Uterus (tissue), 3 donors: ENCODE measurements at regions not wholly inside any gene's neighbourhood (a gene's known extent, or its start where the extent isn't known, plus 50 kb on each side); places are given as distances from the start of the nearest gene placed in this dataset.

ENCODE experiments used
- DNase-seq, 2 donors: peaks; one replicate each; pipeline ENCODE4 v3.0.0-alpha.2; 2019 to 2020
- H3K27ac ChIP-seq, 2 donors: fragments of 200-600 bp; sonication (generic); 1 replicate in 1 of 2; 2 replicates in 1 of 2; pipeline ENCODE4 v1.5.1; 2016 to 2018
- H3K27me3 ChIP-seq, 2 donors: fragments of 200-600 bp; sonication (generic); one replicate each; pipeline ENCODE4 v1.5.1; 2018 to 2019; ENCODE audit warnings: control low read depth in 1 of 2
- H3K36me3 ChIP-seq, 2 donors: fragments of 200-600 bp; sonication (generic); one replicate each; pipeline ENCODE4 v1.5.1; 2019; ENCODE audit warnings: control low read depth in 1 of 2
- H3K4me1 ChIP-seq, 2 donors: fragments of 200-600 bp; sonication (generic); one replicate each; pipeline ENCODE4 v1.5.1; 2018 to 2019; ENCODE audit warnings: control low read depth in 1 of 2
- H3K4me3 ChIP-seq, 2 donors: fragments of 200-600 bp; sonication (generic); 1 replicate in 1 of 2; 2 replicates in 1 of 2; pipeline ENCODE4 v1.5.1; 2018 to 2019; ENCODE audit warnings: mild to moderate bottlenecking in 1 of 2
- H3K9me3 ChIP-seq, 2 donors: fragments of 200-600 bp; sonication (generic); one replicate each; pipeline ENCODE4 v1.5.1; 2019; ENCODE audit warnings: control low read depth in 1 of 2
- POLR2A ChIP-seq, 2 donors: fragments of 450-650 bp; IDR thresholded peaks; one replicate each; pipeline ENCODE4 v1.6.1; 2016; ENCODE audit warnings: antibody characterized with exemption in 2 of 2, mild to moderate bottlenecking in 1 of 2, moderate library complexity in 1 of 2
- intact Hi-C: fragments of 100-400 bp; cut with DNase I; formaldehyde crosslinking; loops from one replicate; pipeline ENCODE4 v1.15.1; 2023; ENCODE audit warnings: low total_unique reads
- TF ChIP-seq, protein P1 (sequence below), 4 experiments: fragments of 200-600 bp in 2 of 4; fragments of 450-650 bp in 2 of 4; sonication (generic) in 2 of 4; IDR thresholded peaks; one replicate each; pipeline ENCODE4 v1.5.1; 2016 to 2019; ENCODE audit warnings: antibody characterized with exemption in 4 of 4, mild to moderate bottlenecking in 2 of 4, moderate library complexity in 1 of 4
- donor health status: DM: yes; HTN: yes; CAD: no.

DNA sequence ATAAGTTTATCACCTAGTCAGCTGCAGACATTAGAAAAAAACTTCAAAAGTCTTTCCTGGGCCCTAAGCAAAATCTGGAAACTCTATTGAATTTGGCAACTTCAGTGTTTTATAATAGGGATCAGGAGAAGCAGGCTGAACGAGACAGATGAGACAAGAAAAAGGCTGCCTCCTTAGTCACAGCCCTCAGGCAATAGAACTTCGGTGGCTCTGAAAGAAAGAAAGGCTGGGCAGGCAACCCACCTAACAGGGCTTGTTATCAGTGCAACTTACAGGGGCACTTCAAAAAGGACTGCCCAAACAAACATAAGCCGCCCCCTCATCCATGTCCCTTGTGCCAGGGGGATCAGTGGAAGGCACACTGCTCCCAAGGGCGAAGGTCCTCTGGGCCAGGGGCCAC, 657.9 kb upstream of the HS3ST5 start:
- no peak overlapping the region for H3K27ac ChIP-seq
- no peaks in the 10 kb centered on the region for H3K36me3 ChIP-seq
- intact Hi-C loops: no loop called here
- H3K4me3 ChIP-seq: no peak overlapping the region
- TF ChIP-seq POLR2A (IDR thresholded peaks at IDR 0.05): no peak
- TF ChIP-seq, protein P1, sequence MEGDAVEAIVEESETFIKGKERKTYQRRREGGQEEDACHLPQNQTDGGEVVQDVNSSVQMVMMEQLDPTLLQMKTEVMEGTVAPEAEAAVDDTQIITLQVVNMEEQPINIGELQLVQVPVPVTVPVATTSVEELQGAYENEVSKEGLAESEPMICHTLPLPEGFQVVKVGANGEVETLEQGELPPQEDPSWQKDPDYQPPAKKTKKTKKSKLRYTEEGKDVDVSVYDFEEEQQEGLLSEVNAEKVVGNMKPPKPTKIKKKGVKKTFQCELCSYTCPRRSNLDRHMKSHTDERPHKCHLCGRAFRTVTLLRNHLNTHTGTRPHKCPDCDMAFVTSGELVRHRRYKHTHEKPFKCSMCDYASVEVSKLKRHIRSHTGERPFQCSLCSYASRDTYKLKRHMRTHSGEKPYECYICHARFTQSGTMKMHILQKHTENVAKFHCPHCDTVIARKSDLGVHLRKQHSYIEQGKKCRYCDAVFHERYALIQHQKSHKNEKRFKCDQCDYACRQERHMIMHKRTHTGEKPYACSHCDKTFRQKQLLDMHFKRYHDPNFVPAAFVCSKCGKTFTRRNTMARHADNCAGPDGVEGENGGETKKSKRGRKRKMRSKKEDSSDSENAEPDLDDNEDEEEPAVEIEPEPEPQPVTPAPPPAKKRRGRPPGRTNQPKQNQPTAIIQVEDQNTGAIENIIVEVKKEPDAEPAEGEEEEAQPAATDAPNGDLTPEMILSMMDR (IDR thresholded peaks at IDR 0.05): no peak
- no peaks in the 10 kb centered on the region for H3K27me3 ChIP-seq
- DNase-seq: no peak
- no peaks in the 10 kb centered on the region for H3K4me1 ChIP-seq
- H3K9me3 ChIP-seq: no peaks in the 10 kb centered on the region

GRCh38 chr6:114998492-114998891, 655.7 kb upstream of the HS3ST5 start:
- TF ChIP-seq, protein P1 (IDR thresholded peaks at IDR 0.05): no peak
- no peak for TF ChIP-seq POLR2A (IDR thresholded peaks at IDR 0.05)
- H3K27ac ChIP-seq: no peak overlapping the region
- H3K27me3 ChIP-seq: no peaks in the 10 kb centered on the region
- intact Hi-C loops: no loop called here
- H3K9me3 ChIP-seq: no peaks in the 10 kb centered on the region
- no peaks in the 10 kb centered on the region for H3K36me3 ChIP-seq
- no peak for DNase-seq
- no peaks in the 10 kb centered on the region for H3K4me1 ChIP-seq
- no peak overlapping the region for H3K4me3 ChIP-seq

DNA sequence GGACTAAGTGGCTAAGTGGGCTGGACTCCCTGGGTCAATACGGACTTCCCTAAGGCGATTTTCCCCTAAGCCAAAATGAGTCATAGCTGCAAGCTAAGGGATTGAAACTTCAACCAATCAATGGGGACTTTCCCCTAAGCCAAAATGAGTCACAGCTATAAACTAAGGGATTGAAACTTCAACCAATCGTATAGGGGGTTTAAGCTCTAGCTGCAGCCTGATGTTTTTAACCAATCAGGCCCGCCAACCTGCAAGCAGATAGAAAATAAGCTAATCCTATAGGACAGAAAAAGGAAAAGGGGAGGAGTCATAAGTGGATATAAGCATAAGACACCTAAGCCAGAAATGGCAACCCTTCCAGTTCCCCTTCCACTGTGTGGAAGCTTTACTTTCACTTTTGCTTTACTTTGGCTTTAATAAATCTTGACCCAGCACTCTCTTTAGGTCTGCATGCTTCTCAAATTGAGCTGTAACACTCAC, 655.0 kb upstream of the HS3ST5 start:
- Histone ChIP-seq H3K27me3 (no peaks in the 10 kb centered on the region), H3K4me1 (no peaks in the 10 kb centered on the region), H3K9me3 (no peaks in the 10 kb centered on the region), H3K36me3 (no peaks in the 10 kb centered on the region), H3K27ac (no peak overlapping the region), H3K4me3 (no peak overlapping the region)
- intact Hi-C loops: no loop called here
- no peak for DNase-seq
- TF ChIP-seq, protein P1 (IDR thresholded peaks at IDR 0.05): no peak
- no peak for TF ChIP-seq POLR2A (IDR thresholded peaks at IDR 0.05)

DNA sequence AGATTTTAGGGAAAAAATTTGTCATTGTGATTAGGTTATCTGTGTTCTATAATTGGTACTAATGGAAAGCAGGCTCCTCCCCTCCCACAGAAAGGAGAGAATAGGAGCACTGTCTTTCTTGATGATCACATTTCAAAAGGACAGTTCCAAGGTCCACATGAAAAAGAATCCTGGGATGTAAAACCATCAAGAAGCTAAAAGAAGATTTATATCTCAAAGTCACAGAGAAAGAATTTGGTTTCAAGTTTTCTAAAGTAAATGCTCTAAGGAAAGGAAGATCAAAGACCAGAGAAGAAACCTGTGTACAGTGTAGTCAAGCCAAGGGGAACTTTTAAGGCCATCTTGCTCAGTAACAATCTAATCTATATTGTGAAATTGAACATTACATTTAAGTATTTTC, 652.7 kb upstream of the HS3ST5 start:
- Histone ChIP-seq H3K27ac (no peak overlapping the region), H3K27me3 (no peaks in the 10 kb centered on the region), H3K36me3 (no peaks in the 10 kb centered on the region), H3K9me3 (no peaks in the 10 kb centered on the region), H3K4me1 (no peaks in the 10 kb centered on the region), H3K4me3 (no peak overlapping the region)
- no peak for DNase-seq
- intact Hi-C loops: no loop called here
- TF ChIP-seq, protein P1 (IDR thresholded peaks at IDR 0.05): no peak
- no peak for TF ChIP-seq POLR2A (IDR thresholded peaks at IDR 0.05)

- no peak overlapping the region for H3K4me3 ChIP-seq
- no peaks in the 10 kb centered on the region for H3K27me3 ChIP-seq
- no peaks in the 10 kb centered on the region for H3K36me3 ChIP-seq
- H3K4me1 ChIP-seq: no peaks in the 10 kb centered on the region
- no peak overlapping the region for H3K27ac ChIP-seq
- no peak for DNase-seq
- intact Hi-C loops: no loop called here
- TF ChIP-seq, protein P1 (IDR thresholded peaks at IDR 0.05): no peak
- TF ChIP-seq POLR2A (IDR thresholded peaks at IDR 0.05): no peak
- H3K9me3 ChIP-seq: no peaks in the 10 kb centered on the region
Observed at GRCh38 chr6:114989279-114989964, 646.6 kb upstream of the HS3ST5 start.
